ENCODE measurements at regions not wholly inside any gene's neighbourhood (a gene's known extent, or its start where the extent isn't known, plus 50 kb on each side); places are given as distances from the start of the nearest gene placed in this dataset.

GRCh38 chr16:80323187-80323807 lies 217.5 kb upstream of the DYNLRB2 start:
- H3K79me2 ChIP-seq = no peaks in the 10 kb centered on the region
- no peaks in the 10 kb centered on the region for H3K27me3 ChIP-seq (ENCODE audit: control insufficient read depth, insufficient read depth, low read length)
- H2AFZ ChIP-seq = no peak overlapping the region
- no peak overlapping the region for H3K9ac ChIP-seq
- no peak overlapping the region for H3K4me2 ChIP-seq (ENCODE audit: low read length)
- TF ChIP-seq CTCF (IDR thresholded peaks at IDR 0.05) = no peak
- H3K36me3 ChIP-seq (ENCODE audit: control insufficient read depth, insufficient read depth, low read length) = no peaks in the 10 kb centered on the region
- no peak overlapping the region for H3K4me3 ChIP-seq (ENCODE audit: low read depth, low read length)
- H3K9me3 ChIP-seq (ENCODE audit: control insufficient read depth, low read length) = no peaks in the 10 kb centered on the region
- H3K4me1 ChIP-seq = no peaks in the 10 kb centered on the region
- H3K27ac ChIP-seq = no peak overlapping the region

DNA sequence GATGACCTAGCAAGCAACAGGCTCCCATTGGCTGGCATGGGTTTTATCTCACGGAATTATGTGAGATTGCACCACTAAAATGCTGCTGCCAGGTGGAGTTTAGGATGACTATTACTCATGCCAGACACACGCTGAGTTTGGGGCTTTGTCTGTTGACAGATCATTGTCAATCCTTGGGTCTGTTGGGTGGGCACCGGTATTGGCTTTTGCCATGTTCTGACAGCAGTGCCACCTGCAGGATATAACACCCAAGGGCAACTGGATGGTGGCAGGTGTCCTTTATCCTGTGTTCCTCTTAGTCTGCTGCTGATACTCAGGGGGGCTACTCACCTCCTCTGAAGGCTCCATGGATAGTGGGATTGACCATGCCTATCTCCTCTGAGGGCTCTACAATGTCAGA lies 221.6 kb upstream of the DYNLRB2 start:
- H2AFZ ChIP-seq = no peak overlapping the region
- H3K27ac ChIP-seq = no peak overlapping the region
- H3K4me1 ChIP-seq = no peaks in the 10 kb centered on the region
- H3K4me3 ChIP-seq (ENCODE audit: low read depth, low read length) = no peak overlapping the region
- no peaks in the 10 kb centered on the region for H3K36me3 ChIP-seq (ENCODE audit: control insufficient read depth, insufficient read depth, low read length)
- H3K27me3 ChIP-seq (ENCODE audit: control insufficient read depth, insufficient read depth, low read length) = no peaks in the 10 kb centered on the region
- H3K9me3 ChIP-seq (ENCODE audit: control insufficient read depth, low read length) = no peaks in the 10 kb centered on the region
- no peaks in the 10 kb centered on the region for H3K79me2 ChIP-seq
- H3K9ac ChIP-seq = no peak overlapping the region
- no peak for TF ChIP-seq CTCF (IDR thresholded peaks at IDR 0.05)
- no peak overlapping the region for H3K4me2 ChIP-seq (ENCODE audit: low read length)

- no peak overlapping the region for H3K9ac ChIP-seq
- no peak overlapping the region for H3K4me2 ChIP-seq (ENCODE audit: low read length)
- no peaks in the 10 kb centered on the region for H3K27me3 ChIP-seq (ENCODE audit: control insufficient read depth, insufficient read depth, low read length)
- H3K27ac ChIP-seq = no peak overlapping the region
- no peaks in the 10 kb centered on the region for H3K36me3 ChIP-seq (ENCODE audit: control insufficient read depth, insufficient read depth, low read length)
- H3K4me1 ChIP-seq = no peaks in the 10 kb centered on the region
- no peak for TF ChIP-seq CTCF (IDR thresholded peaks at IDR 0.05)
- H2AFZ ChIP-seq = no peak overlapping the region
- no peaks in the 10 kb centered on the region for H3K9me3 ChIP-seq (ENCODE audit: control insufficient read depth, low read length)
- no peak overlapping the region for H3K4me3 ChIP-seq (ENCODE audit: low read depth, low read length)
- H3K79me2 ChIP-seq = no peaks in the 10 kb centered on the region
Measured at GRCh38 chr16:80318107-80318506, 222.7 kb upstream of the DYNLRB2 start.

GRCh38 chr16:80317599-80318037 lies 223.2 kb upstream of the DYNLRB2 start:
- no peaks in the 10 kb centered on the region for H3K9me3 ChIP-seq (ENCODE audit: control insufficient read depth, low read length)
- no peak for TF ChIP-seq CTCF (IDR thresholded peaks at IDR 0.05)
- H3K4me3 ChIP-seq (ENCODE audit: low read depth, low read length) = no peak overlapping the region
- no peaks in the 10 kb centered on the region for H3K27me3 ChIP-seq (ENCODE audit: control insufficient read depth, insufficient read depth, low read length)
- H3K27ac ChIP-seq = no peak overlapping the region
- H3K9ac ChIP-seq = no peak overlapping the region
- no peaks in the 10 kb centered on the region for H3K4me1 ChIP-seq
- H3K79me2 ChIP-seq = no peaks in the 10 kb centered on the region
- no peaks in the 10 kb centered on the region for H3K36me3 ChIP-seq (ENCODE audit: control insufficient read depth, insufficient read depth, low read length)
- no peak overlapping the region for H3K4me2 ChIP-seq (ENCODE audit: low read length)
- H2AFZ ChIP-seq = no peak overlapping the region

- H3K9me3 ChIP-seq (ENCODE audit: control insufficient read depth, low read length) = no peaks in the 10 kb centered on the region
Measured at GRCh38 chr16:80317116-80317515, 223.7 kb upstream of the DYNLRB2 start.

More at GRCh38 chr16:80317116-80317515, 223.7 kb upstream of the DYNLRB2 start:
- H3K27me3 ChIP-seq (ENCODE audit: control insufficient read depth, insufficient read depth, low read length) = no peaks in the 10 kb centered on the region
- no peak for TF ChIP-seq CTCF (IDR thresholded peaks at IDR 0.05)
- H3K27ac ChIP-seq = no peak overlapping the region
- no peak overlapping the region for H2AFZ ChIP-seq
- H3K9ac ChIP-seq = no peak overlapping the region
- no peak overlapping the region for H3K4me2 ChIP-seq (ENCODE audit: low read length)
- no peaks in the 10 kb centered on the region for H3K4me1 ChIP-seq
- H3K36me3 ChIP-seq (ENCODE audit: control insufficient read depth, insufficient read depth, low read length) = no peaks in the 10 kb centered on the region
- no peak overlapping the region for H3K4me3 ChIP-seq (ENCODE audit: low read depth, low read length)
- H3K79me2 ChIP-seq = no peaks in the 10 kb centered on the region

All from parathyroid adenoma (tissue), 2 donors.